A673 (cell line): ENCODE measurements at regions not wholly inside any gene's neighbourhood (a gene's known extent, or its start where the extent isn't known, plus 50 kb on each side); places are given as distances from the start of the nearest gene placed in this dataset.

Experiments used
- BruUV-seq: library from RNA; stranded (reverse); fragments of 400-500 nt; replicated peaks from 2 replicates; lab custom pipeline; 2021; lab: Mats Ljungman, UMichigan
- CTCF ChIA-PET: fragments of 300-600 bp; sonication (Branson Sonifier 250); formaldehyde crosslinking; loops from one replicate; lab custom pipeline; 2022; ENCODE audit warnings: antibody characterized with exemption; lab: Charles Lee
- POLR2A ChIA-PET: fragments of 300-600 bp; sonication (Branson Sonifier 250); formaldehyde crosslinking; loops from one replicate; lab custom pipeline; 2022; ENCODE audit warnings: antibody characterized with exemption; ENCODE audit not compliant: low non-redundant PET; lab: Charles Lee
- DNase-seq: peaks from one replicate; pipeline ENCODE4 v3.0.0-alpha.2; 2015; ENCODE audit warnings: low spot score
- H3K27ac ChIP-seq: fragments of 200-600 bp; sonication (generic); 2 replicates; pipeline ENCODE4 v1.5.1; 2016; ENCODE audit warnings: mixed run types, low read depth, mild to moderate bottlenecking, mixed read lengths, antibody characterized with exemption, low read length; ENCODE audit not compliant: poor library complexity, severe bottlenecking
- H3K27me3 ChIP-seq: fragments of 200-600 bp; sonication (generic); replicated peaks from 2 replicates; pipeline ENCODE4 v1.6.1; 2017; ENCODE audit warnings: mixed run types, low read depth, mild to moderate bottlenecking, mixed read lengths, antibody characterized with exemption, low read length; ENCODE audit not compliant: insufficient read depth, poor library complexity
- H3K36me3 ChIP-seq: fragments of 200-600 bp; sonication (generic); 2 replicates; pipeline ENCODE4 v1.6.1; 2016; ENCODE audit warnings: mixed run types, mild to moderate bottlenecking, mixed read lengths, antibody characterized with exemption, low read length; ENCODE audit not compliant: insufficient read depth, poor library complexity, severe bottlenecking
- H3K4me1 ChIP-seq: fragments of 200-600 bp; sonication (generic); 2 replicates; pipeline ENCODE4 v1.6.1; 2017; ENCODE audit warnings: mixed run types, mild to moderate bottlenecking, mixed read lengths, antibody characterized with exemption, low read length; ENCODE audit not compliant: insufficient read depth, poor library complexity, severe bottlenecking
- H3K4me3 ChIP-seq: fragments of 200-600 bp; sonication (generic); 2 replicates; pipeline ENCODE4 v1.5.1; 2016; ENCODE audit warnings: low read depth, mixed run types, mild to moderate bottlenecking, mixed read lengths, low read length; ENCODE audit not compliant: poor library complexity, severe bottlenecking
- H3K9me3 ChIP-seq: fragments of 200-600 bp; sonication (generic); 2 replicates; pipeline ENCODE4 v1.6.1; 2016; ENCODE audit warnings: mixed run types, low read depth, mild to moderate bottlenecking, mixed read lengths, antibody characterized with exemption, low read length; ENCODE audit not compliant: poor library complexity, severe bottlenecking
- CTCF ChIP-seq: fragments of 300-800, 200-600 bp; sonication (generic); conservative IDR thresholded peaks from 2 replicates; pipeline ENCODE4 v1.5.1; 2017; ENCODE audit warnings: low read depth, mild to moderate bottlenecking, antibody characterized with exemption, low read length, moderate library complexity, mixed read lengths
- EZH2 ChIP-seq: fragments of 200-600 bp; sonication (generic); IDR thresholded peaks from 2 replicates; pipeline ENCODE4 v1.6.1; 2017; ENCODE audit warnings: borderline replicate concordance, low read depth, mild to moderate bottlenecking, mixed read lengths, antibody characterized with exemption, low read length; ENCODE audit not compliant: poor library complexity, severe bottlenecking
- intact Hi-C: fragments of 100-400 bp; cut with micrococcal nuclease; formaldehyde crosslinking; loops from one replicate; pipeline ENCODE4 v1.10.0; 2022; ENCODE audit not compliant: unreplicated experiment

GRCh38 chr10:10777279-10777678, 240.4 kb upstream of the CELF2 start:
- Histone ChIP-seq H3K27me3 (peaks cover 5% of the 10 kb centered on the region), H3K36me3 (no peaks in the 10 kb centered on the region), H3K27ac (no peak overlapping the region), H3K4me1 (no peaks in the 10 kb centered on the region), H3K9me3 (no peaks in the 10 kb centered on the region), H3K4me3 (no peak overlapping the region)
- BruUV-seq: no TSS peak
- ChIA-PET CTCF (no interaction called here), POLR2A (no interaction called here)
- no peak for DNase-seq
- intact Hi-C loops: no loop called here
- TF ChIP-seq EZH2: no peak
- no peak for TF ChIP-seq CTCF

- no peaks in the 10 kb centered on the region for H3K36me3 ChIP-seq
- H3K4me3 ChIP-seq: no peak overlapping the region
- BruUV-seq: no TSS peak
- H3K27me3 ChIP-seq: peaks cover 5% of the 10 kb centered on the region
- ChIA-PET POLR2A (no interaction called here), CTCF (no interaction called here)
- intact Hi-C loops: no loop called here
- TF ChIP-seq EZH2: no peak
- TF ChIP-seq CTCF: no peak
- H3K9me3 ChIP-seq: no peaks in the 10 kb centered on the region
- H3K27ac ChIP-seq: no peak overlapping the region
- no peaks in the 10 kb centered on the region for H3K4me1 ChIP-seq
- no peak for DNase-seq
Measured at GRCh38 chr10:10777723-10778122, 239.9 kb upstream of the CELF2 start.

- BruUV-seq: no TSS peak
- POLR2A ChIA-PET: no interaction called here
- H3K27ac ChIP-seq: no peak overlapping the region
- CTCF ChIA-PET: no interaction called here
- no peaks in the 10 kb centered on the region for H3K36me3 ChIP-seq
- intact Hi-C loops: no loop called here
- H3K4me3 ChIP-seq: no peak overlapping the region
- H3K9me3 ChIP-seq: no peaks in the 10 kb centered on the region
- no peak for TF ChIP-seq EZH2
- TF ChIP-seq CTCF: no peak
- no peaks in the 10 kb centered on the region for H3K27me3 ChIP-seq
- no peaks in the 10 kb centered on the region for H3K4me1 ChIP-seq
- DNase-seq: no peak
Measured at GRCh38 chr10:10778959-10779358, 238.7 kb upstream of the CELF2 start.
